HG02678 (cell line): ENCODE measurements at regions not wholly inside any gene's neighbourhood (a gene's known extent, or its start where the extent isn't known, plus 50 kb on each side); places are given as distances from the start of the nearest gene placed in this dataset.
"Not testable (repeated sequence)": the region's sequence is repeated elsewhere in the genome, so short reads cannot be mapped to it uniquely, and the experiment has no call there.

Experiments
- ATAC-seq: cut with Tn5 transposase; IDR thresholded peaks from one replicate; pipeline ENCODE4 v1.9.1; 2021; ENCODE audit warnings: mild to moderate bottlenecking, moderate library complexity; ENCODE audit not compliant: unreplicated experiment

DNA sequence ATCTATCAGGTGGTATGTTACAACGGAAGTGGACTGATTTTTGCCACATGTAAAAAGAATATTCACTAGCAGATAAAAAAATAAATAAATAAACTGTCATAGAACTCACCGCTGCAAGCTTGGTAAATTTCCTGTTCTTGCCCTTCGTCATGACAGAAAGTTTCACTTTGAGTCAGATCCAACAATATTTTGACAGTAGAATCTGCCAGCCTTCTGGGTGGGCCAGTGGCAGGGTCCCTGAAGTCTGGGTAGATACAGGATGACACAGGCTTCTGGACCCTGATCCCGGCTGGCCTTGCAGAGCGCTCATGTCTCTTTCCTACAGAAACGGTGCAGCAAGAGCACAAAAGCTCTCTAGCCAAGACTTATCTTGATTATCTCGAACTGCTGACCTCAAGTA is 97.8 kb upstream of the PMAIP1 start:
- ATAC-seq = no peak

DNA sequence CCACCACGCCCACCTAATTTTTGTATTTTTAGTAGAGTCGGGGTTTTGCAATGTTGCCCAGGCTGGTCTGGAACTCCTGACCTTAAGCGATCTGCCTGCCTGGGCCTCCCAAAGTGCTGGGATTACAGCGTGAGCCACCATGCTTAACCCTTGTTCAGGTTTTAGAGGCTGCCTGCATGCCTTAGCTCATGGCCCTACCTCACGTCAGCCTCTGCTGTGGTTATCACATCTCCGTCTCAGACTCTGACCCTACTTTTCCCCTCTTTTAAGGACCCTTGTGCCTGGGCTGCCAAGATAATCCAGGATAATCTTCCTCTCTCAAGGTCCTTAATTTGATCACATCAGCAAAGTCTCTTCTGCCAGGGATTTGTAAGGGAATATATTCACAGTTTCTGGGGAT is 98.2 kb upstream of the PMAIP1 start:
- no peak for ATAC-seq

DNA sequence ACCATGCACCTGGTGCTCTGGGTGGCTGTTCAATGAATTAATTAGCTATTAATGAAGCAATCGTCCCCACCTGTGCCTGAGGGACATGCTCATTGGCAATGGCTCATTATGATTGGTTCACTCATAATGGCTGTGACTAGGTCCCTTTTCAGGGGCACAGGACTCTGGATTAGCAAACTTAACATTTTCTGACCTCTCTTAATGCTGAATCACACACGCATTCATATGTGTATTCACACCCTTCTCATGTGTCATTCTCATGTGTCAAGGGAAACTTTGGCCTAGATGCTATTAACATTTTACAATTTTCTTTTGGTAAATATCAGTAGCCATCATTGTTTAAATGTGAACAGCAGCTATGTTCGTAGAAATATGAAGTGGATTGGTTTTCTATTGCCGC is 98.9 kb upstream of the PMAIP1 start:
- no peak for ATAC-seq

DNA sequence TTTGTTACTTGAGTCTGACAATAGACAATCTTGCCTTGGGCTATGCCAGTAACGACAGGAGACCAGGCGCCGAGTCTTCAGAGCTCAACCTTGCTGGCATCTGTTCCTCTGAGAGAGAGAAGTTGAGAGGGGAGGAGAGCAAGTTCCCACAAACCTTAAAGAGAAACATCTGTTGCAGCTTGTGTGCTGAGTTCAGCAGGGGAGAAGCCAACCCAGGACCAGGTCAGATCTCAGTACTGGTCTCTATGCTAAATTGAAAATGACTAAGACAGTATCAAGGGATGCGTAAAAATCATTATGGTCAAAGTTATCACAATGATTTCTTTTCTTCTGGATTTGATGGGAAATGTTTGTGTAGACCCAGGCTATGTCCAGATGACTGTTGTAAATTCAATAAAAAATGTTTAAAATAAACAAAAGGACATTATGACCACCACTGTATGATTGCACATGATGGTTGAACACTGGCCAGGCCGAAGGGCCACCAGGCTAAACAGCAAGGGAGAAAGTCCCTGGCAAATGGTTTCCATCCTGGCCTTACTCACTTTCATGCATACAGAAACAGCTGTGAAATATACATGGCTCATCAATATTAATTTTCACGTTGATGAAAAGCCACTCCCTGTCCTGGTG is 100.3 kb upstream of the PMAIP1 start:
- no peak for ATAC-seq

DNA sequence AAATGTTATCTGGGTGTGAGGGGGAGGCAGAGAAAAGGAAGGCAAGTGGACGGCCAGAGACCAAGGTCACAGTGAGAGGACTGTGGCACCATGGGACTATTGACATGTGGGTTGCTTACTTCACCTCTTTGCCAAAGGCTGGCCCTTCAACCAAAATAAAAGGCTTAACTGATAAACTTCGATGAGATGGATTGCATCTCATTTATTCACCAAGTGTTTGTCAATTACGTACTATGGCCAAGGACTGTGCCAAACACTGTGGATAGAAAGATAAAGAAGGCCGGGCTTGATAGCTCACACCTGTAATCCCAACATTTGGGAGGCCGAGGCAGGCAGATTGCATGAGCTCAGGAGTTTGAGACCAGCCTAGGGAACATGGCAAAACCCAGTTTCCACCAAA is 98.7 kb upstream of the CCBE1 start:
- no peak for ATAC-seq

DNA sequence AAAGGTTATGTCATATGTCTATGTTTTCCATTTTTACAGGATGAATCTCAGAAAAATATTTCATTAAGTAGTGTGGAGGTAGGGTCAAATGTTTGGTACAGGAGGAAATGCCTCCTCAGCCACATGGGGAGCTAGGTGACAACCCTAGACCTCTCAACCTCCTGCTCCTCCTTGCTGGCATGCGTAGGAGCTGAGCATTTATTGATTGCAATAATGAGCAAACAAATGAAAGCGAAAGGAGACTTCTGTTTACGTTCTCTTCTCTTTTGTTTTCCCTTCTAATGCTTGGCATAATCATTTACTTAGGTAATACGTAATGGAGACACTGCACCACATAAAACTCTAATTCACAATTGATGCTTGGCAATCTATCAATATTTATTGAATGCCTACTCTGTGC is 95.1 kb upstream of the CCBE1 start:
- ATAC-seq = no peak

DNA sequence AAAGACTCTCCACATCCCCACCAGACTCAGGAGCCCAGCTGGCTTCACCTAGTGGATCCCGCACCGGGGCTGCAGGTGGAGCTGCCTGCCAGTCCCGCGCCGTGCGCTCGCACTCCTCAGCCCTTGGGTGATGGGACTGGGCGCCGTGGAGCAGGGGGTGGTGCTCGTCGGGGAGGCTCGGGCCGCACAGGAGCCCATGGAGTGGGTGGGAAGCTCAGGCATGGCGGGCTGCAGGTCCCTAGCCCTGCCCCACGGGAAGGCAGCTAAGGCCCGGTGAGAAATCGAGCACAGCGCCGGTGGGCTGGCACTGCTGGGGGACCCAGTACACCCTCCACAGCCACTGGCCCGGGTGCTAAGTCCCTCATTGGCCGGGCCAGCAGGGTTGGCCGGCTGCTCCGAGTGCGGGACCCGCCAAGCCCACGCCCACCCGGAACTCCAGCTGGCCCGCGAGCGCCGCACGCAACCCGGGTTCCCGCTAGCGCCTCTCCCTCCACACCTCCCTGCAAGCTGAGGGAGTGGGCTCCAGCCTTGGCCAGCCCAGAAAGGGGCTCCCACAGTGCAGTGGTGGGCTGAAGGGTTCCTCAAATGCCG is 93.2 kb upstream of the CCBE1 start:
- ATAC-seq = not testable (repeated sequence)

DNA sequence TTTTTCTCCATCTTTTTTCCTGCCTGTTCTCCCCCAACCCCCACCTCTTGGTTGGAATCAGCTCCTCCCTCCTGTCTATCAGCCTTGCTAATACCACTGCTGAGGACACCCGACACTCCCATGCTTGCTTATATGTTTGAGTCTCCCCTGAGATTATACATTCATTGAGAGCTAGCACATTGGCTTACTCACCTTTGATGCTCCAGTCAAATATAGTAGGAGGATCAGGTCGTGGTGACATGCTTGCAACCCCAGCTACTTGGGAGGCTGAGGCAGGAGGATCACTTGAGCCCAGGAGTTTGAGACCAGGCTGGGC is 91.5 kb upstream of the CCBE1 start:
- ATAC-seq = no peak

DNA sequence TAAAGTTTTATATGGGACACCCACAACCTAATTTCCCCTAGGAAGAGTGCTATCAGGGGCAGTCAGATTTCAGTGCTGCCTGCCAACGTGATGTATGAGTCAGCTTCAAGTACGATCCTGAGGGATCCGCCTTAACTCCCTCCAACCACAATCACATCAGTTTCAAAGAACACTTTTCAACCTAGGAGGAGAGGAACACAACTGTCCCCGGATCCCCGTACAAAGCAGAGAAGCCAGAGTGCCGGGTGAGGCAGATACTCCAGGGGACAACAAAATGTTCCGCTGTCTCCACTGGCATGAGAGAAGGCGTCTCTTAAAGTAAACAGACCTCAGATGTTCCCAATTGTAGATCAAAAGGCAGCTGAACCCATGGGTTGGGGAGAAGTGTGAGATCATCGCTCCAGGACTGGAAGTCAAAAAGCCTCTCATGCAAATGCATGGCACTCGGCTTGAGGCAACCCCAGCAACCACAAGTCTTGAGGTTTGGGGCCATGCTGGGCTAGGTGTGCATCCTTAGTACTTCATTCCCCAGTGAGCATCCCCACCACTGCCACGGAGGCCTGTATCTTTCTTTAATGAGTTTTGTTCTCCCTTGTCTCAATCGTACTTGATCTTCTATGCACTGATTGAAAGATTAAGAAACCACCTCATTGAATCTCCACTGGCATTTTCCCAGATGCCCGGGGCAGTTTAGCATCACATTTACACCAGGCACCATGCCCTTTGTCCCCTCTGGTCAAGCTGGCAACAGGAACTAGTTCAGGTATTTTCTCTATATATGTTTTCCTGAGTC is 91.0 kb upstream of the CCBE1 start:
- ATAC-seq = no peak

DNA sequence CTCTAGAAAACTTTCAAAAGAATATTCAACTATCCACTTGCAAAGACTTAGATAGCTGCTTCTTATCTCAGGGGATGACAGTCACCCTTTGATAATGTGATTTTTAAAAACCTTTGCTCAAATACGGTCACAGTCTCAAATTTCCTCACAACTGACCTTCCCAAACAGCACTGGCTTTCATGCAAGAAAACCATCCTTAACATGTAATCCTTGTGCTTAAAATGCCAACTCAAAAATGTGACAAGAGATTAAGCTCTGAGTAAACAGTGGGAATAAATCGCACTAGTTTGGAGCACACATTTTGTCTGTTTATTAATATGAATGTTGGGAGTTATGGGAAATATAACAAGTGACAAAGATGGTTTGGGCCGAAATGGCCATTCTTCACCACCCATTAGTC is 87.5 kb upstream of the CCBE1 start:
- no peak for ATAC-seq

DNA sequence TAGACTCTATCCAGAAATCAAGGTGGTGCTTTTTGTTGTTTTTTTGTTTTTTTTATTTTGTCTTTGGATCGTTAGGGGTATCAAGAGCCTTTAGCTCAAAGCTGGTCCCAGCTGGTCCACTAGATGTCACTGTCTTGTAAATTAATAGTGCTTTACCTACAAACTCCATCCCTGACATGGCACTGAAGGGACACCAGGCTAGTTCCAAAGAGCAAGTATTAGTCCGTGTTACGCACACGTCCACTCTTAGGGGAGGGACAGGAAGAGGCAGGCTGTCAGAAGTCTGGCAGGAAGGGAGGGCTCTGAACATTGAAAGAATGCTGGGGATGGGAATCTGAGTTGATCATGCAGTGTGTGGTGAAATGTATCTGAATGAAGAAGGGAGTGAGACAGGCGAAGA is 85.9 kb upstream of the CCBE1 start:
- peak; percentile 78 for ATAC-seq

DNA sequence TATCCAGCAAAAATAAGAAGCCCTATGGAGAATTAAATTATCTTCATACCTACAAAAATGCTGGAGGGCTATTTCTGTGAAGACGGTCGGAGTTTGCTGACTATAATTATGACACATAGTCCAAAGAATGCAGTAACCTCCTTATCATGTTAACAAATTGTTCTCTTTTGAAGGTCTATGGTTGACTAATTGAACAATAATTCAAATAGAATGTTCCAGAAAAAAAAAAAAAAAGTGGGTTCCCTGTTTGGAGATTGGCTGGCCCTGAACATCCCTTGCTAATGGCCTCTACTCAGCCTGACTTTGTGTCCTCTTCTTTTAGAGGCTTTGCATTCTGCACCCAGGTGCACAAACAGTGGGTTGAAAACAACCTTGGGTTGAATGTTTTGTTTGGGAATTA is 82.8 kb upstream of the CCBE1 start:
- no peak for ATAC-seq

DNA sequence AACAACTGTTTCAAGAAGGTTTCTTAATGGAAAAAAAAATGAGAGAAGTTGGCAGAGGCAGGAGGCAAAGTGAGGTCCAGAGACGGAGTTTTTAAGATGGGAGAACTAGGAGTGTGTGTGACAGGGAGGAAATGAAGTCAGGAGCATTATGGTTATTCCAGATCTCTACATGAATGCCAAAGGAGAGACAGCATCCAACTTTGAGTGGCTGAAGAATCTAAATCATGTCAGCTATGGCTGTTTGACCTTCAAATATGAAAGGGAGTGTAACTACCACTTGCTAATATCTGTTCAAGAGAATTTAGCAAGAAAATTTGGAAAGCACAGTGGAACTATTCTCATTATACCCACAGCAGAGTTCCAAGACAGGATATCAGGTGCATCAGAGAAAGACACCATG is 81.2 kb upstream of the CCBE1 start:
- ATAC-seq = no peak

DNA sequence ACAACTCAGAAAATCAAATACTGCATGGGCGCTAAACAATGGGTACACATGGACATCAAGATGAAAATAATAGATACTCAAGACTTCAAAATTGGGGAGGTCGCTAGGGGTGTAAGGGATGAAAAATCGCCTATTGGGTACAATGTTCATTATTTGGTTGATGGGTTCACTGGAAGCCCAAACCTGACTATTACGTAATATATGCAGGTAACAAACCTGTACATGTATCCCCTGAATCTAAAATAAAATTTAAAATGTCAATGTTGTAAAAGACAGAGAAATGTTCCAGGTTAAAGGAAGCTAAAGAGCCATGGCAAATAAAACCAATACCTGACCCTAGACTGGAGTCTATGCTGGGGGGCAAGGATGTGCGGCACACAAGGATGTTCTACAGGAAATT is 80.4 kb upstream of the CCBE1 start:
- no peak for ATAC-seq

DNA sequence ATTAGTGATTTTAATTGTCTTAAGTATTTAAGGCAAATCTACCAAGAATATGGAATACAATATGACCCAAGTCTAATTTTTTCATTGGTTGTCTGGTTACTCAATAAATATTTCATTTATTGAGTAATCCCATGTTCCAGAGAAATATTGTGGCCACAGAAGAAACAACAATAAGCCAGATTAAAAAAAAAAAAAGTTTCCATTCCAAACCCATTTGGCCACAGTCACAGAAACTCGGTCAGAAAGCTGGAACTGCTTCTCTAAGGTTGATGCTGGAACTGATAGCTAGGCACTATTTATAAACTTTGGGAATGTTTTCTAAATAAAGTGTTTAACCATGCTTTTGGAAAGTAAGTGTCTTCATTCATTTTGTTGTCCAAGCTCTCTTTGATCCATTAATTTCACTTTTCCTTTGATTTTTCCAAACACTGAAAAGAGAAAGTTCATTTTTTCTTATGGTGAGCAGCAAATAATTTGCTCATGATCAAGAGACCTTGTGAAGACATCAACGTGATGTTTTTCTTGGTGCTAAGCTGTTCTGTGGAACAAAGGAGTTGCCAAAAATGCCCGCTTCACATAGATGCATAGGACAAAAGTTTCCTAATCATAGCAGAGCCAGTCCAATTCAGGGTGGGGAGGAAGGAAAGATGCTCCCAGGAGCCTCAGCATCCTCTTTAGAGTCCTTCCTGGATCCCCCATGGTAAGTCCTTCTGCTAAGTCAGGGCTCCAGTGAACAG is 72.1 kb upstream of the CCBE1 start:
- ATAC-seq = no peak

DNA sequence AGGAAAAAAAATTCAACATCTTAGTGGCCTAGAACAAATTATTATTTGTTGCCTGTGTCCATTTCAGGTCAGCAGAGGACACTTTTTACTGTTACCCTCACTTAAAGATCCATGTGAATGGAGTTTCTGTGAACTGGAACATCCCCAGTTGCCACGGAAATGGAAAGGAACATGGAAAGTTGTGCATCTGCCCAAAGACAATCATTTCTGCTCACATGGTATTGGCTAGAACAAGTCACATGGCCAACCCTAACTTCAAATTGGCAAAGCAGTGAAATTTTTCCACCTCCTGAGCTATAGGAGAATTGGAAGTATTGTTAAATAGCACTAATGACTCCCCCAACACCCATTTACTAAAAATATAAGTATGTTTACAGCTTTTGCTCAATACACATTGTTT is 71.2 kb upstream of the CCBE1 start:
- ATAC-seq = no peak

DNA sequence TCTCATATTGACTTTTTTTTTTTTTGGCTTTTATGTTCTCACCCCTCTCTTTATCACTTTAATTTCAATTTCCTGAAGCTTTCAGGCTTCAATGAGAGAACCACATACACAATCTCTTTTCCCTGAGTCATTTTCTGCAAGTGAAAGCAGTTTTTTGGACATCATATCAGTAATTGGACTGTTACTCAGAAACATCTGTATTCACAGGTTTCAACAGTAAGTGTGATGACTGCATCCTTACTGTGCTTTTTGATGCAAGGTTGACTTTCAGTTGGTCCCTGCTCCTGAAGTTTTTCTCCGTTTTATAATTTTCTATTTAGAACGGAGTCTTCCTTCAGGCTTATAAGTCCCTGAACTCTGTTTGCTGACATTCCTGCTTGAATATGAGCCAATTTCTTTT is 70.5 kb upstream of the CCBE1 start:
- ATAC-seq = no peak

DNA sequence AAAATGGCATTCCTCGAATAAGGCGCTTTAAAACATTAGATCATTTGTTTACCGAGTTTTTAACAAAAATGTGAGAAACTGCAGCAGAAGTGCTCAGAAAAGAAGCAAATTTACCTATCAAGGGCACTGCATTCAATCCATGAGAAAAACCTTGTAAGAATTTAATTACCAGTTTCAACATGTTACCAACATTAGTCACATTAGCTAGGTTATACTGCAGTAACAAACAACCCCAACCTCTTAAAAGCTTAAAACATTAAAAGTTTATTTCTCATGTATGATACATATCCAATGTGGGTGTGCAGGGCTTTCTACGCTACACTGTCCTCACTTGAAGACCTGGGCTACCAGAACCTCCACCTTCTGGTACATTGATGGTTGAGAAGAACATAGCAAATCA is 68.1 kb upstream of the CCBE1 start:
- ATAC-seq = no peak

DNA sequence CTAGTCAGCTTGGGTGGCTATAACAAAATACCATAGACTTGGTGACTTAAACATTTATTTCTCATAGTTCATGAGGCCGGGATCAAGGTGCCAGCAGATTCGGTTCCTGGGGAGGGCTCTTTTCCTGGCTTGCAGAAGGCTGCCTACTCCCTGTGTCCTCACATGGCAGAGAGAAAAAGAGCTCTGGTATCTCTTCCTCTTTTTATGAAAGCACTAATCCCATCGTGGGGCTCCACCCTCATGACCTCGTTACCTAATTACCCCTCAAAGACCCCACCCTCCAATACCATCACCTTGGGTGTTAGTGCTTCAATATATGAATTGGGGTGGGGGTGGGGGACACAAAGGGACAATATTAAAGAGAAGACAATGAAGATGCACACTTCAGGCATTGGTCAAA is 67.1 kb upstream of the CCBE1 start:
- no peak for ATAC-seq

DNA sequence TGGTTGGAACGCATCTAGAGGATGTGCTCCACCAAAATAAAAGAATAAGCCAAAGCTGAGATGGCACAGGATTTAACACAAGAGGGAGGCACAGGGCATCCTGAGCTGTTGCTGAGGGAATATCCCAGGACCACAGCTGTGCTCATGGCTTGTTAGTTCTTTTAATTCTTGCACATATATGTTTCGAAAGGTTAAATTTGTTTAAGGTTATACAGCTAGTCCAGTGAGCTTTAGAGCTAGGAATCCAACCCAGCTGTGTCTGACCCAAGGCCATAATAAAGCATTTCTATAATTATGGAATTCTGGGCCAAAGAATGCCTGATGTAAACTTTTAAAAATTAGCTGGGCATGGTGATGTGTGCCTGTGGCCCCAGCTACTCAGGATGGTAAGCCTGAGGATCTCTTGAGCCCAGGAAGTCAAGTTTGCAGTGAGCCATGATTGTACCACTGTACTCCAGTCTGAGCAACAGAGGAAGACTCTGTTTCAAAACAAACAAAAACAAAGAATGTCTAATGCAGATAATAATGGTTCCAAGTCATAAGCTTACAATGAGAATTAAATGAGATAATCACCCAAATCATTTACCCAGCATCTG is 66.4 kb upstream of the CCBE1 start:
- no peak for ATAC-seq
